KMS-11 (cell line): ENCODE measurements at regions not wholly inside any gene's neighbourhood (a gene's known extent, or its start where the extent isn't known, plus 50 kb on each side); places are given as distances from the start of the nearest gene placed in this dataset.

Source experiments
- H2AFZ ChIP-seq: fragments of 200-600 bp; sonication (generic); 2 replicates; pipeline ENCODE4 v1.6.1; 2016; ENCODE audit warnings: antibody characterized with exemption, mixed run types, low read depth
- H3K27ac ChIP-seq: fragments of 200-600 bp; sonication (generic); 2 replicates; pipeline ENCODE4 v1.6.1; 2016; ENCODE audit warnings: mild to moderate bottlenecking, mixed run types
- H3K27me3 ChIP-seq: fragments of 200-600 bp; sonication (generic); 2 replicates; pipeline ENCODE4 v1.6.1; 2017; ENCODE audit warnings: mild to moderate bottlenecking, low read depth, mixed run types, moderate library complexity; ENCODE audit not compliant: insufficient read depth
- H3K36me3 ChIP-seq: fragments of 200-600 bp; sonication (generic); 2 replicates; pipeline ENCODE4 v1.6.1; 2017; ENCODE audit warnings: mild to moderate bottlenecking, mixed run types; ENCODE audit not compliant: insufficient read depth
- H3K4me1 ChIP-seq: fragments of 200-600 bp; sonication (generic); 2 replicates; pipeline ENCODE4 v1.6.1; 2016; ENCODE audit warnings: mild to moderate bottlenecking, low read depth, mixed run types; ENCODE audit not compliant: poor library complexity, severe bottlenecking
- H3K4me2 ChIP-seq: fragments of 200-600 bp; sonication (generic); 2 replicates; pipeline ENCODE4 v1.7.0; 2016; ENCODE audit warnings: mild to moderate bottlenecking, mixed run types
- H3K4me3 ChIP-seq: fragments of 200-600 bp; sonication (generic); IDR thresholded peaks from 2 replicates; pipeline ENCODE4 v1.6.1; 2017; ENCODE audit warnings: low read depth, low read length, mixed read lengths; ENCODE audit not compliant: insufficient read depth
- H3K79me2 ChIP-seq: fragments of 200-600 bp; sonication (generic); 2 replicates; pipeline ENCODE4 v1.6.1; 2016; ENCODE audit warnings: low read depth, mixed run types; ENCODE audit not compliant: insufficient read depth
- H3K9ac ChIP-seq: fragments of 200-600 bp; sonication (generic); 2 replicates; pipeline ENCODE4 v1.6.1; 2016; ENCODE audit warnings: mild to moderate bottlenecking, mixed run types
- H4K20me1 ChIP-seq: fragments of 200-600 bp; sonication (generic); 2 replicates; pipeline ENCODE4 v1.6.1; 2016; ENCODE audit warnings: mild to moderate bottlenecking, mixed run types; ENCODE audit not compliant: insufficient read depth
- CTCF ChIP-seq: fragments of 200-600 bp; sonication (generic); conservative IDR thresholded peaks from 2 replicates; pipeline ENCODE4 v1.6.1; 2017; ENCODE audit warnings: low read depth, mild to moderate bottlenecking, antibody characterized with exemption, low read length, moderate library complexity, mixed read lengths

GRCh38 chr2:192448881-192449280 lies 254.1 kb upstream of the TMEFF2 start:
- Histone ChIP-seq H3K4me1 (peaks cover 23% of the 10 kb centered on the region), H3K4me2 (no peak overlapping the region), H3K9ac (no peak overlapping the region), H3K36me3 (no peaks in the 10 kb centered on the region), H3K27me3 (no peaks in the 10 kb centered on the region), H4K20me1 (no peaks in the 10 kb centered on the region), H3K79me2 (no peaks in the 10 kb centered on the region), H3K27ac (no peak overlapping the region), H2AFZ (no peak overlapping the region), H3K4me3 (no peak overlapping the region)
- TF ChIP-seq CTCF, result no peak

GRCh38 chr2:192444286-192444838 lies 249.6 kb upstream of the TMEFF2 start:
- Histone ChIP-seq H3K27me3 (no peaks in the 10 kb centered on the region), H3K4me1 (no peaks in the 10 kb centered on the region), H3K79me2 (no peaks in the 10 kb centered on the region), H2AFZ (no peak overlapping the region), H3K4me2 (no peak overlapping the region), H3K36me3 (no peaks in the 10 kb centered on the region), H4K20me1 (no peaks in the 10 kb centered on the region), H3K9ac (no peak overlapping the region), H3K4me3 (no peak overlapping the region), H3K27ac (no peak overlapping the region)
- TF ChIP-seq CTCF, result no peak

GRCh38 chr2:192443831-192444230 lies 249.1 kb upstream of the TMEFF2 start:
- Histone ChIP-seq H3K4me1 (no peaks in the 10 kb centered on the region), H2AFZ (no peak overlapping the region), H3K27ac (no peak overlapping the region), H3K79me2 (no peaks in the 10 kb centered on the region), H3K4me3 (no peak overlapping the region), H3K9ac (no peak overlapping the region), H3K4me2 (no peak overlapping the region), H4K20me1 (no peaks in the 10 kb centered on the region), H3K36me3 (no peaks in the 10 kb centered on the region), H3K27me3 (no peaks in the 10 kb centered on the region)
- TF ChIP-seq CTCF, result no peak

- no peak for TF ChIP-seq CTCF
- Histone ChIP-seq H3K4me1 (no peaks in the 10 kb centered on the region), H3K27me3 (no peaks in the 10 kb centered on the region), H3K4me2 (no peak overlapping the region), H3K27ac (no peak overlapping the region), H3K36me3 (no peaks in the 10 kb centered on the region), H3K9ac (no peak overlapping the region), H2AFZ (no peak overlapping the region), H3K4me3 (no peak overlapping the region), H3K79me2 (no peaks in the 10 kb centered on the region), H4K20me1 (no peaks in the 10 kb centered on the region)
Measured at GRCh38 chr2:192438239-192438638, 243.5 kb upstream of the TMEFF2 start.
